Urinary bladder (tissue), 3 donors: ENCODE measurements at regions not wholly inside any gene's neighbourhood (a gene's known extent, or its start where the extent isn't known, plus 50 kb on each side); places are given as distances from the start of the nearest gene placed in this dataset.
"Not testable (repeated sequence)": the region's sequence is repeated elsewhere in the genome, so short reads cannot be mapped to it uniquely, and the experiment has no call there.

Source experiments
- DNase-seq: peaks from one replicate; pipeline ENCODE4 v3.0.0-alpha.2; 2015; ENCODE audit errors: extremely low spot score
- H3K27ac ChIP-seq: one replicate; pipeline ENCODE4 v1.5.1; 2013; ENCODE audit warnings: low read depth, mild to moderate bottlenecking, moderate library complexity
- H3K36me3 ChIP-seq: one replicate; pipeline ENCODE4 v1.6.1; 2013; ENCODE audit warnings: mild to moderate bottlenecking, moderate library complexity; ENCODE audit not compliant: insufficient read depth
- H3K4me1 ChIP-seq: one replicate; pipeline ENCODE4 v1.6.1; 2013; ENCODE audit warnings: mild to moderate bottlenecking, moderate library complexity; ENCODE audit not compliant: insufficient read depth
- H3K4me3 ChIP-seq: one replicate; pipeline ENCODE4 v1.5.1; 2013; ENCODE audit warnings: low read depth, low read length
- WGBS: extraction: QIAGEN DNeasy Blood & Tissue Kit; methylation state at CpG from one replicate; pipeline ENCODE4 v1.1.7; 2013; 5-methylcytosine and 5-hydroxymethylcytosine counted together
- donor health status: healthy with polysubstance abuse.
- donor health status: healthy.

GRCh38 chr21:24420689-24421088 lies 1186.6 kb downstream of the MRPL39 start:
- no peaks in the 10 kb centered on the region for H3K4me1 ChIP-seq
- no peak overlapping the region for H3K27ac ChIP-seq
- no peak for DNase-seq
- 21% methylated on average over 1 of the region's 1 CpG for WGBS
- H3K4me3 ChIP-seq, result no peak overlapping the region
- H3K36me3 ChIP-seq, result no peaks in the 10 kb centered on the region

GRCh38 chr21:24419641-24420040 lies 1187.6 kb downstream of the MRPL39 start:
- not testable (repeated sequence) for H3K4me3 ChIP-seq, H3K4me1 ChIP-seq, DNase-seq, H3K36me3 ChIP-seq, H3K27ac ChIP-seq

GRCh38 chr21:24418671-24419070 lies 1188.6 kb downstream of the MRPL39 start:
- Histone ChIP-seq H3K4me3 (no peak overlapping the region), H3K36me3 (no peaks in the 10 kb centered on the region), H3K4me1 (no peaks in the 10 kb centered on the region), H3K27ac (no peak overlapping the region)
- no peak for DNase-seq

GRCh38 chr21:24411429-24411828 lies 1195.9 kb downstream of the MRPL39 start:
- Histone ChIP-seq H3K27ac (no peak overlapping the region), H3K4me1 (no peaks in the 10 kb centered on the region), H3K36me3 (no peaks in the 10 kb centered on the region), H3K4me3 (no peak overlapping the region)
- DNase-seq, result no peak

- Histone ChIP-seq H3K27ac (no peak overlapping the region), H3K36me3 (no peaks in the 10 kb centered on the region), H3K4me1 (no peaks in the 10 kb centered on the region), H3K4me3 (no peak overlapping the region)
- no peak for DNase-seq
- WGBS, result 75% methylated on average over 3 of the region's 3 CpGs
These were observed 1204.1 kb downstream of the MRPL39 start for GRCh38 chr21:24403221-24403620.

GRCh38 chr21:24395320-24395923 lies 1211.9 kb downstream of the MRPL39 start:
- H3K36me3 ChIP-seq, result no peaks in the 10 kb centered on the region
- 58% methylated on average over 2 of the region's 2 CpGs for WGBS
- H3K4me1 ChIP-seq, result no peaks in the 10 kb centered on the region
- no peak for DNase-seq
- H3K27ac ChIP-seq, result no peak overlapping the region
- no peak overlapping the region for H3K4me3 ChIP-seq

GRCh38 chr21:24375201-24375600 lies 1232.1 kb downstream of the MRPL39 start:
- Histone ChIP-seq H3K36me3 (no peaks in the 10 kb centered on the region), H3K4me3 (no peak overlapping the region), H3K27ac (no peak overlapping the region), H3K4me1 (no peaks in the 10 kb centered on the region)
- WGBS, result 56% methylated on average over 3 of the region's 3 CpGs
- DNase-seq, result no peak

GRCh38 chr21:24372506-24372905 lies 1234.8 kb downstream of the MRPL39 start:
- H3K36me3 ChIP-seq, result no peaks in the 10 kb centered on the region
- WGBS, result 88% methylated on average over 4 of the region's 4 CpGs
- H3K4me3 ChIP-seq, result no peak overlapping the region
- no peaks in the 10 kb centered on the region for H3K4me1 ChIP-seq
- no peak overlapping the region for H3K27ac ChIP-seq
- no peak for DNase-seq

- H3K27ac ChIP-seq, result no peak overlapping the region
- H3K36me3 ChIP-seq, result no peaks in the 10 kb centered on the region
- WGBS, result 54% methylated on average over 1 of the region's 1 CpG
- H3K4me1 ChIP-seq, result no peaks in the 10 kb centered on the region
- no peak overlapping the region for H3K4me3 ChIP-seq
- no peak for DNase-seq
These were observed 1237.5 kb downstream of the MRPL39 start for GRCh38 chr21:24369746-24370145.

- H3K4me3 ChIP-seq, result no peak overlapping the region
- no peak for DNase-seq
- no peak overlapping the region for H3K27ac ChIP-seq
- no peaks in the 10 kb centered on the region for H3K36me3 ChIP-seq
- no peaks in the 10 kb centered on the region for H3K4me1 ChIP-seq
- 94% methylated on average over 2 of the region's 2 CpGs for WGBS
These were observed 1238.0 kb downstream of the MRPL39 start for GRCh38 chr21:24369278-24369677.

GRCh38 chr21:24367936-24368335 lies 1239.3 kb downstream of the MRPL39 start:
- Histone ChIP-seq H3K27ac (no peak overlapping the region), H3K4me1 (no peaks in the 10 kb centered on the region), H3K36me3 (no peaks in the 10 kb centered on the region), H3K4me3 (no peak overlapping the region)
- no peak for DNase-seq

GRCh38 chr21:24353492-24353891 lies 1253.8 kb downstream of the MRPL39 start:
- Histone ChIP-seq H3K4me1 (no peaks in the 10 kb centered on the region), H3K27ac (no peak overlapping the region), H3K36me3 (no peaks in the 10 kb centered on the region), H3K4me3 (no peak overlapping the region)
- DNase-seq, result no peak
- WGBS, result 92% methylated on average over 7 of the region's 7 CpGs

GRCh38 chr21:24339406-24339805 lies 1267.9 kb downstream of the MRPL39 start:
- no peak for DNase-seq
- Histone ChIP-seq H3K36me3 (no peaks in the 10 kb centered on the region), H3K27ac (no peak overlapping the region), H3K4me1 (no peaks in the 10 kb centered on the region), H3K4me3 (no peak overlapping the region)
- 86% methylated on average over 2 of the region's 2 CpGs for WGBS

- H3K4me3 ChIP-seq, result no peak overlapping the region
- no peak overlapping the region for H3K27ac ChIP-seq
- no peaks in the 10 kb centered on the region for H3K36me3 ChIP-seq
- 95% methylated on average over 6 of the region's 6 CpGs for WGBS
- no peaks in the 10 kb centered on the region for H3K4me1 ChIP-seq
- no peak for DNase-seq
These were observed 1270.8 kb downstream of the MRPL39 start for GRCh38 chr21:24336491-24336890.

GRCh38 chr21:24323536-24323935 lies 1283.7 kb downstream of the MRPL39 start:
- 86% methylated on average over 2 of the region's 2 CpGs for WGBS

More at GRCh38 chr21:24323536-24323935, 1283.7 kb downstream of the MRPL39 start:
- no peak overlapping the region for H3K27ac ChIP-seq
- no peaks in the 10 kb centered on the region for H3K36me3 ChIP-seq
- no peak overlapping the region for H3K4me3 ChIP-seq
- DNase-seq, result no peak
- no peaks in the 10 kb centered on the region for H3K4me1 ChIP-seq
